RWPE1 (cell line): ENCODE measurements at regions not wholly inside any gene's neighbourhood (a gene's known extent, or its start where the extent isn't known, plus 50 kb on each side); places are given as distances from the start of the nearest gene placed in this dataset.
"Not testable (repeated sequence)": the region's sequence is repeated elsewhere in the genome, so short reads cannot be mapped to it uniquely, and the experiment has no call there.

Source experiments
- CTCF ChIA-PET: fragments of 350-600 bp; sonication (Branson Sonifier 250); formaldehyde crosslinking; extraction: SDS; loops from one replicate; lab custom pipeline; 2021; lab: Yijun Ruan, JAX
- POLR2A ChIA-PET: fragments of 400-600 bp; formaldehyde crosslinking; extraction: SDS; loops from one replicate; lab custom pipeline; 2020; ENCODE audit warnings: antibody characterized with exemption; ENCODE audit not compliant: low non-redundant PET; lab: Yijun Ruan, JAX
- DNase-seq: peaks from one replicate; pipeline ENCODE4 v3.0.0; 2012; ENCODE audit warnings: low spot score
- H3K27ac ChIP-seq: fragments of 450-650 bp; 2 replicates; pipeline ENCODE4 v1.5.1; 2017

- CTCF ChIA-PET = interaction anchor here (0.6 kb wide), 1 partner anchor 593 kb away, joined by 3 read pairs; no protein-coding TSS in a partner anchor
- POLR2A ChIA-PET, DNase-seq, H3K27ac ChIP-seq: not testable (repeated sequence)
Observed at GRCh38 chr16:21368973-21369942, 91.2 kb upstream of the CRYM start.

GRCh38 chr16:21367733-21368421 lies 89.8 kb upstream of the CRYM start:
- not testable (repeated sequence) for DNase-seq

GRCh38 chr16:21366998-21367397 lies 88.9 kb upstream of the CRYM start:
- POLR2A ChIA-PET, H3K27ac ChIP-seq, DNase-seq: not testable (repeated sequence)
- CTCF ChIA-PET = interaction anchor here (0.7 kb wide), 1 partner anchor 1536 kb away, joined by 5 read pairs; no protein-coding TSS in a partner anchor

More at GRCh38 chr16:21367733-21368421, 89.8 kb upstream of the CRYM start:
- CTCF ChIA-PET, H3K27ac ChIP-seq, POLR2A ChIA-PET: not testable (repeated sequence)

DNA sequence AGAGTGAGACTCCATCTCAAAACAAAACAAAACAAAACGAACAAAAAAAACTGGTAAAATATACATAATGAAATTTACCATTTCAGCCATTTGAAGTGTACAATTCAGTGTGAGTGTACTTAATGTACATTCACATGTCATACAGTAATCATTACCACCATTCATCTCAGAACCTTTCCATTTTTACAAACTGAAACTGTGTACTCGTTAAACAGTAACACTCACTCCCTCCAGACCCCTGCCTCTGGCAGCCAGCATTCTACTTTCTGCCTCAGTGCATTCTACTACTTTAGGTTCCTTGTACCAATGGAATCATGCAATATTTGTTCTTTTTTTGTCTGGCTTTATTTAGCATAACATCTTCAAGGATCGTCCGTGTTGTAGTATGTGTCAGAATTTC lies 87.5 kb upstream of the CRYM start:
- CTCF ChIA-PET, POLR2A ChIA-PET, H3K27ac ChIP-seq, DNase-seq: not testable (repeated sequence)

GRCh38 chr16:21363550-21364223 lies 85.6 kb upstream of the CRYM start:
- POLR2A ChIA-PET, DNase-seq, CTCF ChIA-PET: not testable (repeated sequence)
- peak overlapping the region; percentile 87 for H3K27ac ChIP-seq

- H3K27ac ChIP-seq, DNase-seq, CTCF ChIA-PET, POLR2A ChIA-PET: not testable (repeated sequence)
Observed at GRCh38 chr16:21361612-21362227, 83.6 kb upstream of the CRYM start.

GRCh38 chr16:21361045-21361444 lies 83.0 kb upstream of the CRYM start:
- POLR2A ChIA-PET, CTCF ChIA-PET, H3K27ac ChIP-seq, DNase-seq: not testable (repeated sequence)

DNA sequence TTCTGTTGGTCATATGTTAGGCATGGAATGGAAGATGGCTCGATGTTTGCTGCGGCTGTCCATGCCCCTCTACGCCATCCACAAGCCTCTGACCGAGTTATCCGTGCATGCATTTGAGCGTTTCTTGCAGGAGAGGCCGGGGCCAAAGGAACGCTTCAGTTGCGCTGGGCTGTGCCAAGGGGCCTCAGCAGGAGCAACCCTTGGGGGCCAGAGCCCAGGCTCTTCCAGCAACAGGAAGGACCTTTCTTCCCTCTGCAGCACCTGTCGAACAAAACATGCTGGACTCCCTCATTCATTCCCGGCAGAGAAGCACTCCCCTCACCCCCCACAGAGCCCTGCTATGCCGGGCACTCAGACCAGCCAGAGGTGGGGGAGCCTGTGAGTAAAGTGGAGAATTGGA lies 81.4 kb upstream of the CRYM start:
- DNase-seq, H3K27ac ChIP-seq, POLR2A ChIA-PET: not testable (repeated sequence)
- CTCF ChIA-PET = interaction anchor here (0.7 kb wide), 1 partner anchor 17 kb away, joined by 5 read pairs; no protein-coding TSS in a partner anchor

DNA sequence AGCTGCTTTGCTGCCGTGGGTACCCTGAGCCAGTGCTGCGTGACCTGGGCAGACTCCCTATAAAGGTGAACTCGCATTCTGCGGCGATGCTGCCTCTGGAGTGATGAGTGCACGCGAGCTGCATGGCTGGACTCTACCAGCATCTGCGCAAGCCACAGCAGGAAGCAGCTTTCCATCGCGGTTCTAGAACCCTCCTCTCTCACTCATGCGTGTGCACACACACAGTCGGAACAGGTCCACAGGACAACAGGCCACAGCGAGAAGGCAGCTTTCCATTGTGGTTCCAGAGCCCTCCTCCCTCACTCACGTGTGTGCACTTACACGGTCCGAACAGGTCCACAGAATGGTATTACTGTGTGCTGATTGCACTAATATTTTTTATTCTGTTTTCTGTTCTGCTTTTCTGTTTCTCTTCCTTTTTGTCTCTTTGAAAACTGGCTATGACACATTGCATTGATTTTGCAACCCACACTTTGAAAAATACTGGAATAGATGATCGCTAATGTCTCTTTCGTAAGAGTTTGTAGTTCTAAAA lies 80.2 kb upstream of the CRYM start:
- CTCF ChIA-PET, H3K27ac ChIP-seq, POLR2A ChIA-PET, DNase-seq: not testable (repeated sequence)

- CTCF ChIA-PET, POLR2A ChIA-PET, DNase-seq, H3K27ac ChIP-seq: not testable (repeated sequence)
Observed at GRCh38 chr16:21356308-21356707, 78.2 kb upstream of the CRYM start.

DNA sequence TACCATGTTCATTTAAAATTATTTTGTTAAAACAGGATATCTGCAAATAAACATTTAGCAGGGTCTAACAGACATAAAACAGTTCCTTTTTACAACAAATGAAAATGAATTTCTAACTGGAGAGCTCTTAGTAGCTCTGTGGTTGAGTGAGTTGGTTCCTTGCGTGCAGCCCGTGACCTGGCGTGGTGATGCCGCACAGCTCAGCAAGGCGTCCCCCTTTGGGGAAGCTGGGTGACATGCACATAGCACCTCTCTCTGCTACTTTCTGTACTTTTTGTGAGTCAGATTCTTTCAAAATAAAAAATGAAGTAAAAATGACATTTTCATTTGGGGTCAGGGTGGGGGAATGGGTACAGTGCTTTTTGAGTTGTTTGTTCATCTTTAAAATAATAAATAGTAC lies 73.3 kb upstream of the CRYM start:
- H3K27ac ChIP-seq, DNase-seq, POLR2A ChIA-PET, CTCF ChIA-PET: not testable (repeated sequence)

DNA sequence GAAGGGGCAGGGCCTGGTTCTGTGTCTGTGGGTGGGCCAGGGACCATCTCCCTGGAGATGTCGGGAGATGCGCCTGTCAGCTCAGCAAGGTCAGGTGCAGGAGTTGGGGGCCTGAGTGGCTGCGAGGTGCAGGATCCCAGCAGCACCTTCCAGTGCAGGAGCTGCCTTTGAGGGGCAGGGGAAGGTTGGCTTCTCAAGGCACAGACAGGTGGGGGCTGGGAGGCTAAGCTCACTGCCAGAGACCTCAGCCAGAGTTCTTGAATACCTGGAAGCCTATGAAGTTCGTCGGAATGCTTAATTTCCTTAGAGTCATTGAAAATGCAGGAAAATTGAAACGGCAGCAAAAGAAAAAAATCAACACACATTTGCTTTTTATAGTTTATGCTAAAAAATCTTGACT lies 72.8 kb upstream of the CRYM start:
- POLR2A ChIA-PET, CTCF ChIA-PET, H3K27ac ChIP-seq, DNase-seq: not testable (repeated sequence)

GRCh38 chr16:21349336-21349735 lies 71.2 kb upstream of the CRYM start:
- POLR2A ChIA-PET, DNase-seq, H3K27ac ChIP-seq, CTCF ChIA-PET: not testable (repeated sequence)

DNA sequence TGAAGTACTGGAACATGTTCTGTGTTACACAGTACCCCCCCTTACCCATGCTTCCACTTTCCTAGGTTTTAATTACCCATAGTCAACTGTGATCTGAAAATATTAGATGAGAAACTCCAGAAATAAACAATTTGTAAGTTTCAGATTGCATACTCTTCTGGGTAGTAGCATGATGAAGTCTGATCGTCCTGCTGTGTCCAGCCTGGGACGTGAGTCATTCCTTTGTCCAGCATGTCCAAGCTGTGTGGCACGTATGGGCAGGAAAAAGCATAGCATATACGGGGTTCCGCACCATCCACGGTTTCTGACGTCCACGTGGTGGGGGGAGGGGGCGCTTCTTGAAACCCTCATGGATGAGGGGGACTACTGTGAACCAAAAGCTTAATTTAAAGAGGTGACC lies 70.7 kb upstream of the CRYM start:
- POLR2A ChIA-PET, CTCF ChIA-PET, DNase-seq, H3K27ac ChIP-seq: not testable (repeated sequence)

- DNase-seq, H3K27ac ChIP-seq, CTCF ChIA-PET, POLR2A ChIA-PET: not testable (repeated sequence)
Observed at GRCh38 chr16:21347538-21347937, 69.4 kb upstream of the CRYM start.
